B cell (primary cell): ENCODE measurements at regions not wholly inside any gene's neighbourhood (a gene's known extent, or its start where the extent isn't known, plus 50 kb on each side); places are given as distances from the start of the nearest gene placed in this dataset.

Source experiments
- ATAC-seq: fragments of 200-7000 bp; cut with Tn5 transposase; one replicate; pipeline ENCODE4 v1.10.0; 2021; ENCODE audit warnings: low read depth, mild to moderate bottlenecking, moderate number of reproducible peaks, moderate library complexity
- CTCF ChIA-PET: fragments of 350-600 bp; sonication (Branson Sonifier 250); formaldehyde crosslinking; loops from one replicate; lab custom pipeline; 2021; ENCODE audit warnings: antibody characterized with exemption, inconsistent platforms; lab: Charles Lee
- POLR2A ChIA-PET: fragments of 350-600 bp; sonication (Branson Sonifier 250); formaldehyde crosslinking; loops from one replicate; lab custom pipeline; 2021; ENCODE audit warnings: antibody characterized with exemption; lab: Charles Lee
- DNase-seq: peaks from one replicate; pipeline ENCODE4 v3.0.0; 2013
- H2AFZ ChIP-seq: 2 replicates; pipeline ENCODE4 v1.6.1; 2012; ENCODE audit warnings: mild to moderate bottlenecking, low read depth, low read length; ENCODE audit not compliant: insufficient read depth, poor library complexity, severe bottlenecking
- H3K27ac ChIP-seq, 2 donors: 1 replicate in 1 of 2; 2 replicates in 1 of 2; pipeline ENCODE4 v1.5.1; 2012 to 2013; ENCODE audit warnings: low read length in 2 of 2, mild to moderate bottlenecking in 2 of 2, moderate library complexity in 1 of 2
- H3K27me3 ChIP-seq, 4 experiments: fragments of 200-600 bp in 1 of 4; sonication (generic) in 1 of 4; replicated peaks in 1 of 4; 1 replicate in 2 of 4; 2 replicates in 2 of 4; pipeline versions ENCODE4 v1.6.1 to v1.7.0; 2013 to 2016; ENCODE audit warnings: low read length in 3 of 4, mild to moderate bottlenecking in 2 of 4, mixed read lengths in 1 of 4, moderate library complexity in 1 of 4; ENCODE audit not compliant: insufficient read depth in 4 of 4, control insufficient read depth in 3 of 4; ENCODE audit errors: control extremely low read depth in 1 of 4
- H3K36me3 ChIP-seq, 2 experiments: replicated peaks in 1 of 2; 1 replicate in 1 of 2; 2 replicates in 1 of 2; pipeline versions ENCODE4 v1.6.1 to v1.7.1; 2013; ENCODE audit warnings: low read length in 1 of 2; ENCODE audit not compliant: insufficient read depth in 2 of 2, control insufficient read depth in 1 of 2; ENCODE audit errors: control extremely low read depth in 1 of 2, extremely low read depth in 1 of 2
- H3K4me1 ChIP-seq, 2 donors: fragments of 200-600 bp in 1 of 2; sonication (generic) in 1 of 2; 1 replicate in 1 of 2; 2 replicates in 1 of 2; pipeline versions ENCODE4 v1.5.1 to v1.6.1; 2013 to 2017; ENCODE audit warnings: low read length in 2 of 2; ENCODE audit not compliant: control insufficient read depth in 2 of 2, insufficient read depth in 2 of 2
- H3K4me2 ChIP-seq: replicated peaks from 2 replicates; pipeline ENCODE3; 2012; ENCODE audit warnings: mild to moderate bottlenecking, low read depth, low read length; ENCODE audit not compliant: poor library complexity, severe bottlenecking
- H3K4me3 ChIP-seq, 5 experiments: fragments of 200-600 bp in 1 of 5; sonication (generic) in 1 of 5; 1 replicate in 3 of 5; 2 replicates in 2 of 5; pipeline versions ENCODE4 v1.5.1 to v1.7.0; 2011 to 2016; ENCODE audit warnings: low read length in 4 of 5, mild to moderate bottlenecking in 4 of 5, low read depth in 2 of 5, control low read depth in 1 of 5, moderate library complexity in 1 of 5; ENCODE audit not compliant: insufficient read depth in 1 of 5; ENCODE audit errors: control extremely low read depth in 1 of 5, extremely low read depth in 1 of 5
- H3K79me2 ChIP-seq: fragments of 200-600 bp; sonication (generic); one replicate; pipeline ENCODE4 v1.6.0; 2016; ENCODE audit warnings: low read length; ENCODE audit not compliant: control insufficient read depth, insufficient read depth
- H3K9ac ChIP-seq: fragments of 200-600 bp; sonication (generic); 2 replicates; pipeline ENCODE4 v1.6.1; 2017; ENCODE audit warnings: mild to moderate bottlenecking, low read length, moderate library complexity
- H3K9me3 ChIP-seq, 3 donors: one replicate each; pipeline versions ENCODE4 v1.6.1 to v1.7.1; 2013; ENCODE audit warnings: low read length in 2 of 3; ENCODE audit not compliant: control insufficient read depth in 2 of 3, insufficient read depth in 1 of 3; ENCODE audit errors: control extremely low read depth in 1 of 3
- H4K20me1 ChIP-seq: 2 replicates; pipeline ENCODE4 v1.6.0; 2012; ENCODE audit warnings: mild to moderate bottlenecking, low read length; ENCODE audit not compliant: insufficient read depth, control insufficient read depth, poor library complexity, severe bottlenecking
- H3K27ac Mint-ChIP-seq: one replicate; pipeline ENCODE4 v1.8.0; 2021; ENCODE audit warnings: mixed read lengths
- H3K27me3 Mint-ChIP-seq: one replicate; pipeline ENCODE4 v1.8.0; 2021; ENCODE audit warnings: mixed read lengths
- H3K4me1 Mint-ChIP-seq: one replicate; pipeline ENCODE4 v1.8.0; 2021; ENCODE audit warnings: mixed read lengths
- H3K4me3 Mint-ChIP-seq: one replicate; pipeline ENCODE4 v1.8.0; 2021; ENCODE audit warnings: mixed read lengths
- H3K9me3 Mint-ChIP-seq: one replicate; pipeline ENCODE4 v1.8.0; 2022; ENCODE audit warnings: mixed read lengths; ENCODE audit not compliant: insufficient read depth
- CTCF ChIP-seq: fragments of 200-600 bp; IDR thresholded peaks from one replicate; pipeline ENCODE4 v1.8.0; 2022; ENCODE audit warnings: antibody characterized with exemption, mild to moderate bottlenecking
- EZH2 ChIP-seq: IDR thresholded peaks from 2 replicates; pipeline ENCODE4 v1.6.1; 2012; ENCODE audit warnings: borderline replicate concordance, low read depth, mild to moderate bottlenecking, moderate library complexity, low read length; ENCODE audit not compliant: insufficient read depth, poor library complexity, severe bottlenecking
- WGBS: methylation state at CpG from one replicate; pipeline ENCODE4 v1.1.5; 2013; ENCODE audit warnings: missing lambda C conversion rate; ENCODE audit not compliant: insufficient coverage; 5-methylcytosine and 5-hydroxymethylcytosine counted together
- intact Hi-C: fragments of 100-400 bp; cut with micrococcal nuclease; formaldehyde crosslinking; loops from one replicate; pipeline ENCODE4 v1.10.0; 2022

GRCh38 chr14:97572583-97573458 is 775.6 kb downstream of the VRK1 start:
- Histone ChIP-seq H3K27me3 (no peaks in the 10 kb centered on the region), H3K4me3 (no peak overlapping the region), H3K36me3 (no peaks in the 10 kb centered on the region), H3K9me3 (no peaks in the 10 kb centered on the region), H3K4me2 (no peak overlapping the region), H3K4me1 (no peaks in the 10 kb centered on the region), H3K27ac (no peak overlapping the region), H3K9ac (no peak overlapping the region), H2AFZ (no peak overlapping the region), H4K20me1 (no peaks in the 10 kb centered on the region), H3K79me2 (no peaks in the 10 kb centered on the region)
- Mint-ChIP-seq H3K27ac (no peak overlapping the region), H3K4me1 (no peaks in the 10 kb centered on the region), H3K27me3 (no peaks in the 10 kb centered on the region), H3K9me3 (peaks cover 6% of the 10 kb centered on the region), H3K4me3 (no peak overlapping the region)
- TF ChIP-seq CTCF = no peak
- no peak for TF ChIP-seq EZH2
- 88% methylated on average over 19 of the region's 19 CpGs for WGBS
- DNase-seq (no peak), ATAC-seq (no peak)
- ChIA-PET CTCF (no interaction called here), POLR2A (no interaction called here)
- intact Hi-C loops = no loop called here

GRCh38 chr14:97575677-97576076 is 778.5 kb downstream of the VRK1 start:
- TF ChIP-seq EZH2 (no peak), CTCF (no peak)
- no peaks in the 10 kb centered on the region for H3K79me2 ChIP-seq
- H3K27ac Mint-ChIP-seq = no peak overlapping the region
- no peaks in the 10 kb centered on the region for H3K4me1 Mint-ChIP-seq
- peaks cover 6% of the 10 kb centered on the region for H3K9me3 Mint-ChIP-seq
- H3K4me3 ChIP-seq = no peak overlapping the region
- H3K27me3 ChIP-seq = no peaks in the 10 kb centered on the region
- no peak for DNase-seq
- no peaks in the 10 kb centered on the region for H3K9me3 ChIP-seq
- no peak overlapping the region for H3K9ac ChIP-seq
- no peak overlapping the region for H3K4me3 Mint-ChIP-seq
- H3K27ac ChIP-seq = no peak overlapping the region
- no peak for ATAC-seq
- H3K36me3 ChIP-seq = no peaks in the 10 kb centered on the region
- intact Hi-C loops = no loop called here
- 88% methylated on average over 4 of the region's 6 CpGs for WGBS
- H2AFZ ChIP-seq = no peak overlapping the region
- H3K27me3 Mint-ChIP-seq = no peaks in the 10 kb centered on the region
- H3K4me1 ChIP-seq = no peaks in the 10 kb centered on the region
- POLR2A ChIA-PET = no interaction called here
- no peaks in the 10 kb centered on the region for H4K20me1 ChIP-seq
- H3K4me2 ChIP-seq = no peak overlapping the region
- CTCF ChIA-PET = no interaction called here
